Spinal cord (tissue), 9 donors: ENCODE measurements at regions not wholly inside any gene's neighbourhood (a gene's known extent, or its start where the extent isn't known, plus 50 kb on each side); places are given as distances from the start of the nearest gene placed in this dataset.
A peak's percentile ranks its signal among the peaks of the same experiment; 100 is the strongest.

ENCODE experiments used
- DNase-seq, 6 donors: peaks; one replicate each; pipeline versions ENCODE4 v3.0.0 to v3.0.0-alpha.2; 2013 to 2015; ENCODE audit warnings: low spot score in 6 of 6, low read depth in 4 of 6
- H3K27ac ChIP-seq: one replicate; pipeline ENCODE4 v1.5.1; 2013; ENCODE audit warnings: low read depth, low read length, control low read depth
- H3K27me3 ChIP-seq: one replicate; pipeline ENCODE4 v1.6.1; 2013; ENCODE audit warnings: low read length; ENCODE audit not compliant: control insufficient read depth, insufficient read depth
- H3K36me3 ChIP-seq: one replicate; pipeline ENCODE4 v1.6.1; 2013; ENCODE audit warnings: low read length; ENCODE audit not compliant: control insufficient read depth, insufficient read depth
- H3K4me1 ChIP-seq: one replicate; pipeline ENCODE4 v1.6.1; 2013; ENCODE audit warnings: low read length; ENCODE audit not compliant: control insufficient read depth, insufficient read depth
- H3K4me3 ChIP-seq: one replicate; pipeline ENCODE4 v1.5.1; 2013; ENCODE audit warnings: low read depth, low read length, control low read depth
- H3K9me3 ChIP-seq: one replicate; pipeline ENCODE4 v1.6.1; 2013; ENCODE audit warnings: low read length; ENCODE audit not compliant: control insufficient read depth, insufficient read depth
- WGBS: methylation state at CpG from one replicate; pipeline ENCODE4 v1.1.5; 2013; ENCODE audit warnings: missing lambda C conversion rate; ENCODE audit not compliant: insufficient coverage; 5-methylcytosine and 5-hydroxymethylcytosine counted together
- donor health status: healthy.

GRCh38 chr18:79579807-79580497, 99.7 kb upstream of the CTDP1 start:
- 90% methylated on average over 20 of the region's 21 CpGs for WGBS
- peaks cover 5% of the 10 kb centered on the region for H3K36me3 ChIP-seq
- peak in 1 of 6 donors; percentile 45 for DNase-seq
- no peaks in the 10 kb centered on the region for H3K9me3 ChIP-seq
- no peak overlapping the region for H3K4me3 ChIP-seq
- no peaks in the 10 kb centered on the region for H3K27me3 ChIP-seq
- H3K4me1 ChIP-seq, result peaks cover 60% of the 10 kb centered on the region
- no peak overlapping the region for H3K27ac ChIP-seq

DNA sequence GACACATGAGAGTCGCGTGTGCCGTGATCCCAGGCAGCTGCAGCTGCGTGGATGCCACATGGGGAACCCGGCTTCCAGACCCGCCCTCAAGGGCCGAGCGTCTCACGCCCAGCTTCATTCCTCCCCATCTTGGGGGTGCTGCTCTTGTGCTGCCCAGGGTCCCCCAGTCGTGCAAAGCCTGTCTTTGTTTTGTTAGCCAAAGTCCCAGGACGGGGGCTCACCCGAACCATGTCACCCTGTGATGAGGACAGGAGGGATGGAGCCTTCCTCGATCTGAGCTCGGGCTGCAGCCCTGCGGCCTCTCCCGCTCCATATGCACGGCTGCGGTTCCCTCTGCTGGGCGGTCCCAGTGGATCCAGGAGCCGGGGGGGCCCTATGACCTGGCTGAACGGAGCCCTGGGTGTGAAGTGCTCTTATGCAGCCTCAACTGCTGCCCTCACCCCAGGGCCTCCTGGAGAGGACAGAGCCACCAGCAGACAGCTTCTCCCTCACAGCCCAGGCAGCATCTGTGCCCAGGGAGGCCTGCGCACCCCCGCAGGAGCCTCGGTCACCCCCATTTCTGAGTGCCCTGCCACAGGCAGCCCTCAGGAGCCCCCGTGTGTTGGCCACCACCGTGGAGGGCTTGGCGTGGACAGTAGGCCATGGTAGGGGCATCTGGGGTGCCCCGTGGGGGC, 99.0 kb upstream of the CTDP1 start:
- no peaks in the 10 kb centered on the region for H3K9me3 ChIP-seq
- no peaks in the 10 kb centered on the region for H3K27me3 ChIP-seq
- no peak overlapping the region for H3K4me3 ChIP-seq
- peaks cover 5% of the 10 kb centered on the region for H3K36me3 ChIP-seq
- peaks cover 54% of the 10 kb centered on the region for H3K4me1 ChIP-seq
- 84% methylated on average over 21 of the region's 28 CpGs for WGBS
- no peak overlapping the region for H3K27ac ChIP-seq
- DNase-seq, result no peak

GRCh38 chr18:79581406-79581805, 98.2 kb upstream of the CTDP1 start:
- H3K9me3 ChIP-seq, result no peaks in the 10 kb centered on the region
- no peak overlapping the region for H3K4me3 ChIP-seq
- peaks cover 46% of the 10 kb centered on the region for H3K4me1 ChIP-seq
- 95% methylated on average over 6 of the region's 6 CpGs for WGBS
- no peak overlapping the region for H3K27ac ChIP-seq
- no peaks in the 10 kb centered on the region for H3K27me3 ChIP-seq
- no peak for DNase-seq
- H3K36me3 ChIP-seq, result peaks cover 5% of the 10 kb centered on the region

- WGBS, result 98% methylated on average over 8 of the region's 8 CpGs
Observed at GRCh38 chr18:79581911-79582310, 97.7 kb upstream of the CTDP1 start.

GRCh38 chr18:79582978-79583377, 96.6 kb upstream of the CTDP1 start:
- H3K36me3 ChIP-seq, result peaks cover 5% of the 10 kb centered on the region
- 96% methylated on average over 7 of the region's 8 CpGs for WGBS
- H3K4me3 ChIP-seq, result no peak overlapping the region
- no peak for DNase-seq
- no peaks in the 10 kb centered on the region for H3K27me3 ChIP-seq
- H3K4me1 ChIP-seq, result peaks cover 42% of the 10 kb centered on the region
- H3K9me3 ChIP-seq, result no peaks in the 10 kb centered on the region
- no peak overlapping the region for H3K27ac ChIP-seq

More at GRCh38 chr18:79581911-79582310, 97.7 kb upstream of the CTDP1 start:
- Histone ChIP-seq H3K36me3 (peaks cover 5% of the 10 kb centered on the region), H3K9me3 (no peaks in the 10 kb centered on the region), H3K27me3 (no peaks in the 10 kb centered on the region), H3K4me1 (peaks cover 43% of the 10 kb centered on the region), H3K4me3 (no peak overlapping the region), H3K27ac (no peak overlapping the region)
- DNase-seq, result no peak

GRCh38 chr18:79583426-79583825, 96.2 kb upstream of the CTDP1 start:
- Histone ChIP-seq H3K9me3 (no peaks in the 10 kb centered on the region), H3K4me1 (peaks cover 42% of the 10 kb centered on the region), H3K36me3 (peaks cover 5% of the 10 kb centered on the region), H3K27me3 (no peaks in the 10 kb centered on the region), H3K27ac (no peak overlapping the region), H3K4me3 (no peak overlapping the region)
- 90% methylated on average over 13 of the region's 13 CpGs for WGBS
- no peak for DNase-seq

DNA sequence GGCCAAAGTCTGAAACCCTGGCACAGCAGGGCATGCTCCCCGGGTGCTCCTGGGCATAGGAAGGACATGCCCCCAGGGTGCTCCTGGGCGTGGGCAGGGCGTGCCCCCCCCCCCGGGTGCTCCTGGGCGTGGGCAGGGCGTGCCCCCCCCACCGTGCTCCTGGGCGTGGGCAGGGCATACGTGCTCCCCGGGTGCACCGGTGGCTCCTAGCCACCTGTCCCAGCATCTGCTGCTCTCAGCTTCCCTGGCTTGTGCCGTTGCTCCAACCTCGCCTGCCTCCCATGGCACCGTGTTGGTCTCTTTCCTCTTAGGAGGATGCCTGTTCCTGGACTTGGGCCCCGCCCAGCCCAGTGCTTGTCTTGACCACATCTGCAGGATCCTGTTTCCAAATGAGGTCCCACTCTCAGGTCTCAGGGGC, 95.6 kb upstream of the CTDP1 start:
- Histone ChIP-seq H3K4me3 (no peak overlapping the region), H3K36me3 (peaks cover 5% of the 10 kb centered on the region), H3K4me1 (peaks cover 42% of the 10 kb centered on the region), H3K27ac (no peak overlapping the region), H3K27me3 (no peaks in the 10 kb centered on the region), H3K9me3 (no peaks in the 10 kb centered on the region)
- no peak for DNase-seq
- 77% methylated on average over 11 of the region's 15 CpGs for WGBS

- Histone ChIP-seq H3K4me1 (peaks cover 48% of the 10 kb centered on the region), H3K4me3 (no peak overlapping the region), H3K36me3 (peaks cover 5% of the 10 kb centered on the region), H3K9me3 (no peaks in the 10 kb centered on the region), H3K27me3 (no peaks in the 10 kb centered on the region), H3K27ac (no peak overlapping the region)
- no peak for DNase-seq
- WGBS, result 86% methylated on average over 19 of the region's 20 CpGs
Observed at GRCh38 chr18:79584491-79585394, 94.9 kb upstream of the CTDP1 start.

DNA sequence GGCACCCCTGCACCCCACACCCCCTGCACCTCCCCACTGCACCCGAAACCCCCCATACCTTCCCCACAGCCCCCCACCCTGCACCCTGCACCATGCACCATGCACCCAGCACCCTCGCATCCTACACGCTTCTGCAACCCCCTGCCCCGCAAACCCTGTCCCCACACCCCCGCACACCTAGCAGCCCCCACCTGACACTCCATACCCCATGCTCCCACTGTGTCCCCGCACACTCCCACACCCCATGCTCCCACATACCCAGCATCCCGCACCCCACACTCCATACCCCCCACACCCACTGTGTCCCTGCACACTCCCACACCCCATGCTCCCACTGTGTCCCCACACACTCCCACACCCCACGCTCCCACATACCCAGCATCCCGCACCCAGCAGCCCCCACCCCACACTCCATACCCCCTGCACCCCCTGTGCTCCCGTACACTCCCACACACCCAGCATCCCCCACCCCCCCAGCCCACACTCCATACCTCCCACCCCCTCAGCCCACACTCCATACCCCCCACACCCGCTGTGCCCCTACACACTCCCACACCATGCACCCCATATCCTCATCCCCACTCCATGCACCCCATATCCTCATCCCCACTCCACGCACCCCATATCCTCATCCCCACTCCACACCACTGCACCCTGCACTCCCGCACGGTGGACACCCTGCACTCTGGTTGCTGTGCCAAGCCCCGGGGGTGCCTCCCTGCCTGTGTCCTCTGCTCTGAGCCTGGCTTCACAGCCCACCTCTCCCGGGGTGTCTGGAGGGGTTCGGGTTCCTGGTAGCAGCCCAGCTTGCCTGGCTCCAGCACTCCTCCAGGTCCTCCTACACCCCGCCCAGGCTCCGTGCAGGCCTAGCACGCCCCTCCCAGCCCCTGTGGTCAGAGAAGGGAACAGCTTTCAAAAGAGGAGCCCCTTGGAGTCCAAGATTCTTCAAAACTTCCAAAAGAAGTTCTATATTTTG, 93.9 kb upstream of the CTDP1 start:
- Histone ChIP-seq H3K4me1 (peaks cover 49% of the 10 kb centered on the region), H3K9me3 (no peaks in the 10 kb centered on the region), H3K27ac (no peak overlapping the region), H3K27me3 (no peaks in the 10 kb centered on the region), H3K36me3 (peaks cover 4% of the 10 kb centered on the region), H3K4me3 (no peak overlapping the region)
- 86% methylated on average over 10 of the region's 20 CpGs for WGBS
- no peak for DNase-seq
